NB4 (cell line): ENCODE measurements at regions not wholly inside any gene's neighbourhood (a gene's known extent, or its start where the extent isn't known, plus 50 kb on each side); places are given as distances from the start of the nearest gene placed in this dataset.

ENCODE experiments used
- DNase-seq: peaks from one replicate; pipeline ENCODE4 v3.0.0; 2010; ENCODE audit warnings: low read depth
- H3K4me3 ChIP-seq: one replicate; pipeline ENCODE4 v1.5.1; 2011; ENCODE audit warnings: mild to moderate bottlenecking, low read depth, low read length, moderate library complexity
- CTCF ChIP-seq: IDR thresholded peaks from one replicate; pipeline ENCODE4 v1.5.1; 2012; ENCODE audit warnings: low read depth, low read length
- MAX ChIP-seq: IDR thresholded peaks from 2 replicates; pipeline ENCODE4 v1.6.1; 2011; ENCODE audit warnings: low read depth, low read length
- MYC ChIP-seq: IDR thresholded peaks from 2 replicates; pipeline ENCODE4 v1.6.1; 2011; ENCODE audit warnings: low read depth, low read length
- POLR2A ChIP-seq: IDR thresholded peaks from 2 replicates; pipeline ENCODE4 v1.6.1; 2011; ENCODE audit warnings: mild to moderate bottlenecking; ENCODE audit not compliant: insufficient read length; ENCODE audit errors: extremely low read depth

- no peak overlapping the region for H3K4me3 ChIP-seq
- TF ChIP-seq MAX (no peak), CTCF (no peak), MYC (no peak), POLR2A (no peak)
- DNase-seq, result no peak
Observed at GRCh38 chr2:239729681-239730566, 295.2 kb downstream of the NDUFA10 start.

GRCh38 chr2:239729151-239729550 is 296.0 kb downstream of the NDUFA10 start:
- TF ChIP-seq POLR2A (no peak), MYC (no peak), CTCF (no peak), MAX (no peak)
- DNase-seq, result no peak
- H3K4me3 ChIP-seq, result no peak overlapping the region

- TF ChIP-seq MAX (no peak), POLR2A (no peak), CTCF (no peak), MYC (no peak)
- H3K4me3 ChIP-seq, result no peak overlapping the region
- no peak for DNase-seq
Observed at GRCh38 chr2:239728751-239729150, 296.4 kb downstream of the NDUFA10 start.

GRCh38 chr2:239727776-239728600 is 297.2 kb downstream of the NDUFA10 start:
- H3K4me3 ChIP-seq, result no peak overlapping the region
- TF ChIP-seq MAX (no peak), MYC (no peak), POLR2A (no peak), CTCF (no peak)
- no peak for DNase-seq

- DNase-seq, result no peak
- no peak overlapping the region for H3K4me3 ChIP-seq
- TF ChIP-seq MAX (no peak), MYC (no peak), POLR2A (no peak), CTCF (no peak)
Observed at GRCh38 chr2:239727182-239727775, 297.9 kb downstream of the NDUFA10 start.
